HEK293 (cell line): ENCODE measurements at regions not wholly inside any gene's neighbourhood (a gene's known extent, or its start where the extent isn't known, plus 50 kb on each side); places are given as distances from the start of the nearest gene placed in this dataset.

Experiments used
- ATF2 ChIP-seq: fragments of 450-650 bp; formaldehyde crosslinking; IDR thresholded peaks from 2 replicates; pipeline ENCODE4 v1.5.1; 2016; ENCODE audit warnings: missing biosample characterization, missing genetic modification characterization, low read depth
- BCL11B ChIP-seq: fragments of 450-650 bp; formaldehyde crosslinking; IDR thresholded peaks from 2 replicates; pipeline ENCODE4 v1.5.1; 2016; ENCODE audit warnings: low read depth, missing biosample characterization, missing genetic modification characterization
- HOXA7 ChIP-seq: sonication (generic); formaldehyde crosslinking; IDR thresholded peaks from 2 replicates; pipeline ENCODE4 v1.8.1; 2022; ENCODE audit warnings: missing genetic modification reagents, borderline replicate concordance
- MZF1 ChIP-seq: fragments of 450-650 bp; formaldehyde crosslinking; IDR thresholded peaks from 2 replicates; pipeline ENCODE4 v1.5.1; 2017; ENCODE audit warnings: missing biosample characterization, missing genetic modification characterization, borderline replicate concordance
- ZNF248 ChIP-seq: fragments of 450-650 bp; formaldehyde crosslinking; IDR thresholded peaks from 2 replicates; pipeline ENCODE4 v1.5.1; 2017; ENCODE audit warnings: missing biosample characterization, missing genetic modification characterization
- ZNF426 ChIP-seq: fragments of 450-650 bp; formaldehyde crosslinking; IDR thresholded peaks from 2 replicates; pipeline ENCODE4 v1.5.1; 2017; ENCODE audit warnings: missing biosample characterization, missing genetic modification characterization, mild to moderate bottlenecking, inconsistent platforms, moderate library complexity
- ZNF561 ChIP-seq: fragments of 450-650 bp; IDR thresholded peaks from 2 replicates; pipeline ENCODE4 v1.5.1; 2018; ENCODE audit warnings: missing biosample characterization, missing genetic modification characterization, borderline replicate concordance
- ZNF629 ChIP-seq: fragments of 450-650 bp; formaldehyde crosslinking; IDR thresholded peaks from 2 replicates; pipeline ENCODE4 v1.5.1; 2017; ENCODE audit warnings: missing biosample characterization, missing genetic modification characterization
- ZNF707 ChIP-seq: fragments of 450-650 bp; formaldehyde crosslinking; IDR thresholded peaks from 2 replicates; pipeline ENCODE4 v1.5.1; 2016; ENCODE audit warnings: missing biosample characterization, missing genetic modification characterization
- TF ChIP-seq, protein P1 (sequence below): fragments of 450-650 bp; formaldehyde crosslinking; IDR thresholded peaks from 2 replicates; pipeline ENCODE4 v1.5.1; 2016; ENCODE audit warnings: missing biosample characterization, missing genetic modification characterization
- TF ChIP-seq, protein P2 (sequence below): fragments of 450-650 bp; formaldehyde crosslinking; IDR thresholded peaks from 2 replicates; pipeline ENCODE4 v1.5.1; 2017; ENCODE audit warnings: missing biosample characterization, missing genetic modification characterization
- TF ChIP-seq, protein P3 (sequence below): fragments of 450-650 bp; formaldehyde crosslinking; IDR thresholded peaks from 2 replicates; pipeline ENCODE4 v1.5.1; 2017; ENCODE audit warnings: missing biosample characterization, missing genetic modification characterization
- TF ChIP-seq, protein P4 (sequence below): fragments of 450-650 bp; formaldehyde crosslinking; IDR thresholded peaks from 2 replicates; pipeline ENCODE4 v1.5.1; 2016; ENCODE audit warnings: missing biosample characterization, missing genetic modification characterization, borderline replicate concordance
- TF ChIP-seq, protein P5 (sequence below): IDR thresholded peaks from 2 replicates; pipeline ENCODE4 v1.6.1; 2011; ENCODE audit warnings: mild to moderate bottlenecking, low read depth, low read length, borderline replicate concordance

DNA sequence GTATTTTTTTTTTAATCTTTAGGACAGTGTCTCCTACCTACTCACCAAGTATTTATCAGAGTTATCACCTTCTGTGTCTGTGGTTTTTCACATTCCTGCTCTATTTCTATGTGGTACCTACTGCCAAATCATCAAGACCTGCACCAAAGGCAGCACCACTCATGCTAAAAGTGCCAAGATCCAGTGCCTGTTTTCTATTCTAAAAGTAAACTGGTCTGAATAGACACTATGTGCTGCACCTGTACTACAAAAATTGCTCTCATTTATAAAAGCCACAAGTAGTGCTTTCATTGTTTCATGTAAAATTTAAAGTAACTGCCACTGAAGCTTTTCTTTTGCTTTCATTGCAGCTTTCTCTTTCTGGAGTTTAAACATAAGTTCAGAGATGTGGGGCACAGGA, 103.9 kb upstream of the GULP1 start:
- no peak for TF ChIP-seq ZNF426 (tag by site-specific recombination)
- no peak for TF ChIP-seq ATF2 (tag by site-specific recombination)
- TF ChIP-seq HOXA7 (CRISPR knock-in tag) = no peak
- TF ChIP-seq, protein P1, sequence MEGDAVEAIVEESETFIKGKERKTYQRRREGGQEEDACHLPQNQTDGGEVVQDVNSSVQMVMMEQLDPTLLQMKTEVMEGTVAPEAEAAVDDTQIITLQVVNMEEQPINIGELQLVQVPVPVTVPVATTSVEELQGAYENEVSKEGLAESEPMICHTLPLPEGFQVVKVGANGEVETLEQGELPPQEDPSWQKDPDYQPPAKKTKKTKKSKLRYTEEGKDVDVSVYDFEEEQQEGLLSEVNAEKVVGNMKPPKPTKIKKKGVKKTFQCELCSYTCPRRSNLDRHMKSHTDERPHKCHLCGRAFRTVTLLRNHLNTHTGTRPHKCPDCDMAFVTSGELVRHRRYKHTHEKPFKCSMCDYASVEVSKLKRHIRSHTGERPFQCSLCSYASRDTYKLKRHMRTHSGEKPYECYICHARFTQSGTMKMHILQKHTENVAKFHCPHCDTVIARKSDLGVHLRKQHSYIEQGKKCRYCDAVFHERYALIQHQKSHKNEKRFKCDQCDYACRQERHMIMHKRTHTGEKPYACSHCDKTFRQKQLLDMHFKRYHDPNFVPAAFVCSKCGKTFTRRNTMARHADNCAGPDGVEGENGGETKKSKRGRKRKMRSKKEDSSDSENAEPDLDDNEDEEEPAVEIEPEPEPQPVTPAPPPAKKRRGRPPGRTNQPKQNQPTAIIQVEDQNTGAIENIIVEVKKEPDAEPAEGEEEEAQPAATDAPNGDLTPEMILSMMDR (tag by site-specific recombination) = no peak
- TF ChIP-seq ZNF248 (tag by site-specific recombination) = no peak
- TF ChIP-seq, protein P2, sequence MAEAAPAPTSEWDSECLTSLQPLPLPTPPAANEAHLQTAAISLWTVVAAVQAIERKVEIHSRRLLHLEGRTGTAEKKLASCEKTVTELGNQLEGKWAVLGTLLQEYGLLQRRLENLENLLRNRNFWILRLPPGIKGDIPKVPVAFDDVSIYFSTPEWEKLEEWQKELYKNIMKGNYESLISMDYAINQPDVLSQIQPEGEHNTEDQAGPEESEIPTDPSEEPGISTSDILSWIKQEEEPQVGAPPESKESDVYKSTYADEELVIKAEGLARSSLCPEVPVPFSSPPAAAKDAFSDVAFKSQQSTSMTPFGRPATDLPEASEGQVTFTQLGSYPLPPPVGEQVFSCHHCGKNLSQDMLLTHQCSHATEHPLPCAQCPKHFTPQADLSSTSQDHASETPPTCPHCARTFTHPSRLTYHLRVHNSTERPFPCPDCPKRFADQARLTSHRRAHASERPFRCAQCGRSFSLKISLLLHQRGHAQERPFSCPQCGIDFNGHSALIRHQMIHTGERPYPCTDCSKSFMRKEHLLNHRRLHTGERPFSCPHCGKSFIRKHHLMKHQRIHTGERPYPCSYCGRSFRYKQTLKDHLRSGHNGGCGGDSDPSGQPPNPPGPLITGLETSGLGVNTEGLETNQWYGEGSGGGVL = no peak
- TF ChIP-seq, protein P3, sequence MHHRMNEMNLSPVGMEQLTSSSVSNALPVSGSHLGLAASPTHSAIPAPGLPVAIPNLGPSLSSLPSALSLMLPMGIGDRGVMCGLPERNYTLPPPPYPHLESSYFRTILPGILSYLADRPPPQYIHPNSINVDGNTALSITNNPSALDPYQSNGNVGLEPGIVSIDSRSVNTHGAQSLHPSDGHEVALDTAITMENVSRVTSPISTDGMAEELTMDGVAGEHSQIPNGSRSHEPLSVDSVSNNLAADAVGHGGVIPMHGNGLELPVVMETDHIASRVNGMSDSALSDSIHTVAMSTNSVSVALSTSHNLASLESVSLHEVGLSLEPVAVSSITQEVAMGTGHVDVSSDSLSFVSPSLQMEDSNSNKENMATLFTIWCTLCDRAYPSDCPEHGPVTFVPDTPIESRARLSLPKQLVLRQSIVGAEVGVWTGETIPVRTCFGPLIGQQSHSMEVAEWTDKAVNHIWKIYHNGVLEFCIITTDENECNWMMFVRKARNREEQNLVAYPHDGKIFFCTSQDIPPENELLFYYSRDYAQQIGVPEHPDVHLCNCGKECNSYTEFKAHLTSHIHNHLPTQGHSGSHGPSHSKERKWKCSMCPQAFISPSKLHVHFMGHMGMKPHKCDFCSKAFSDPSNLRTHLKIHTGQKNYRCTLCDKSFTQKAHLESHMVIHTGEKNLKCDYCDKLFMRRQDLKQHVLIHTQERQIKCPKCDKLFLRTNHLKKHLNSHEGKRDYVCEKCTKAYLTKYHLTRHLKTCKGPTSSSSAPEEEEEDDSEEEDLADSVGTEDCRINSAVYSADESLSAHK (tag by site-specific recombination) = no peak
- no peak for TF ChIP-seq MZF1 (tag by site-specific recombination)
- TF ChIP-seq ZNF629 (tag by site-specific recombination) = no peak
- no peak for TF ChIP-seq ZNF561
- TF ChIP-seq, protein P4, sequence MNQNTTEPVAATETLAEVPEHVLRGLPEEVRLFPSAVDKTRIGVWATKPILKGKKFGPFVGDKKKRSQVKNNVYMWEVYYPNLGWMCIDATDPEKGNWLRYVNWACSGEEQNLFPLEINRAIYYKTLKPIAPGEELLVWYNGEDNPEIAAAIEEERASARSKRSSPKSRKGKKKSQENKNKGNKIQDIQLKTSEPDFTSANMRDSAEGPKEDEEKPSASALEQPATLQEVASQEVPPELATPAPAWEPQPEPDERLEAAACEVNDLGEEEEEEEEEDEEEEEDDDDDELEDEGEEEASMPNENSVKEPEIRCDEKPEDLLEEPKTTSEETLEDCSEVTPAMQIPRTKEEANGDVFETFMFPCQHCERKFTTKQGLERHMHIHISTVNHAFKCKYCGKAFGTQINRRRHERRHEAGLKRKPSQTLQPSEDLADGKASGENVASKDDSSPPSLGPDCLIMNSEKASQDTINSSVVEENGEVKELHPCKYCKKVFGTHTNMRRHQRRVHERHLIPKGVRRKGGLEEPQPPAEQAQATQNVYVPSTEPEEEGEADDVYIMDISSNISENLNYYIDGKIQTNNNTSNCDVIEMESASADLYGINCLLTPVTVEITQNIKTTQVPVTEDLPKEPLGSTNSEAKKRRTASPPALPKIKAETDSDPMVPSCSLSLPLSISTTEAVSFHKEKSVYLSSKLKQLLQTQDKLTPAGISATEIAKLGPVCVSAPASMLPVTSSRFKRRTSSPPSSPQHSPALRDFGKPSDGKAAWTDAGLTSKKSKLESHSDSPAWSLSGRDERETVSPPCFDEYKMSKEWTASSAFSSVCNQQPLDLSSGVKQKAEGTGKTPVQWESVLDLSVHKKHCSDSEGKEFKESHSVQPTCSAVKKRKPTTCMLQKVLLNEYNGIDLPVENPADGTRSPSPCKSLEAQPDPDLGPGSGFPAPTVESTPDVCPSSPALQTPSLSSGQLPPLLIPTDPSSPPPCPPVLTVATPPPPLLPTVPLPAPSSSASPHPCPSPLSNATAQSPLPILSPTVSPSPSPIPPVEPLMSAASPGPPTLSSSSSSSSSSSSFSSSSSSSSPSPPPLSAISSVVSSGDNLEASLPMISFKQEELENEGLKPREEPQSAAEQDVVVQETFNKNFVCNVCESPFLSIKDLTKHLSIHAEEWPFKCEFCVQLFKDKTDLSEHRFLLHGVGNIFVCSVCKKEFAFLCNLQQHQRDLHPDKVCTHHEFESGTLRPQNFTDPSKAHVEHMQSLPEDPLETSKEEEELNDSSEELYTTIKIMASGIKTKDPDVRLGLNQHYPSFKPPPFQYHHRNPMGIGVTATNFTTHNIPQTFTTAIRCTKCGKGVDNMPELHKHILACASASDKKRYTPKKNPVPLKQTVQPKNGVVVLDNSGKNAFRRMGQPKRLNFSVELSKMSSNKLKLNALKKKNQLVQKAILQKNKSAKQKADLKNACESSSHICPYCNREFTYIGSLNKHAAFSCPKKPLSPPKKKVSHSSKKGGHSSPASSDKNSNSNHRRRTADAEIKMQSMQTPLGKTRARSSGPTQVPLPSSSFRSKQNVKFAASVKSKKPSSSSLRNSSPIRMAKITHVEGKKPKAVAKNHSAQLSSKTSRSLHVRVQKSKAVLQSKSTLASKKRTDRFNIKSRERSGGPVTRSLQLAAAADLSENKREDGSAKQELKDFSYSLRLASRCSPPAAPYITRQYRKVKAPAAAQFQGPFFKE (tag by site-specific recombination) = no peak
- TF ChIP-seq BCL11B = no peak
- TF ChIP-seq ZNF707 (tag by site-specific recombination) = no peak
- TF ChIP-seq, protein P5, sequence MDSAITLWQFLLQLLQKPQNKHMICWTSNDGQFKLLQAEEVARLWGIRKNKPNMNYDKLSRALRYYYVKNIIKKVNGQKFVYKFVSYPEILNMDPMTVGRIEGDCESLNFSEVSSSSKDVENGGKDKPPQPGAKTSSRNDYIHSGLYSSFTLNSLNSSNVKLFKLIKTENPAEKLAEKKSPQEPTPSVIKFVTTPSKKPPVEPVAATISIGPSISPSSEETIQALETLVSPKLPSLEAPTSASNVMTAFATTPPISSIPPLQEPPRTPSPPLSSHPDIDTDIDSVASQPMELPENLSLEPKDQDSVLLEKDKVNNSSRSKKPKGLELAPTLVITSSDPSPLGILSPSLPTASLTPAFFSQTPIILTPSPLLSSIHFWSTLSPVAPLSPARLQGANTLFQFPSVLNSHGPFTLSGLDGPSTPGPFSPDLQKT = no peak
